ENCODE measurements at regions not wholly inside any gene's neighbourhood (a gene's known extent, or its start where the extent isn't known, plus 50 kb on each side); places are given as distances from the start of the nearest gene placed in this dataset.

- Histone ChIP-seq H3K27ac (ENCODE audit: control insufficient read depth, insufficient read depth) (no peak overlapping the region), H3K4me1 (ENCODE audit: control insufficient read depth, insufficient read depth, low read length) (no peaks in the 10 kb centered on the region), H4K20me1 (ENCODE audit: control insufficient read depth, insufficient read depth) (no peaks in the 10 kb centered on the region), H3K9ac (ENCODE audit: control insufficient read depth, insufficient read depth, low read length) (no peak overlapping the region), H3K36me3 (ENCODE audit: control insufficient read depth in 2 of 2, insufficient read depth in 2 of 2, low read length in 1 of 2) (no peaks in the 10 kb centered on the region), H2AFZ (ENCODE audit: control insufficient read depth, low read depth, low read length) (no peak overlapping the region), H3K4me3 (no peak overlapping the region), H3K9me3 (replicated peaks; ENCODE audit: control insufficient read depth, insufficient read depth, low read length) (no peaks in the 10 kb centered on the region), H3K27me3 (replicated peaks in 1 of 2; ENCODE audit: control insufficient read depth in 2 of 2, insufficient read depth in 2 of 2, low read length in 1 of 2) (no peaks in the 10 kb centered on the region; a peak in 1 of 4 replicates), H3K79me2 (ENCODE audit: control insufficient read depth, insufficient read depth, low read length) (no peaks in the 10 kb centered on the region), H3K4me2 (ENCODE audit: control insufficient read depth, insufficient read depth) (no peak overlapping the region)
- WGBS (ENCODE audit: insufficient coverage, insufficient replicate concordance, low lambda C conversion rate, missing lambda C conversion rate), result 5% methylated on average over 11 of the region's 11 CpGs
- no peak for FAIRE-seq
- intact Hi-C loops (cut with micrococcal nuclease; ENCODE audit: unreplicated experiment) (no loop called here), in situ Hi-C loops (cut with MboI) (no loop called here)
- POLR2A ChIA-PET, result no interaction called here
- CTCF ChIA-PET, result no interaction called here
- ATAC-seq, result no peak
- RAD21 ChIA-PET (ENCODE audit: unreplicated experiment), result no interaction called here
- TF ChIP-seq ASH2L (IDR thresholded peaks at IDR 0.05; ENCODE audit: borderline replicate concordance, low read depth) (no peak), NR2C1 (IDR thresholded peaks at IDR 0.05) (no peak)
- SMC1A ChIA-PET (ENCODE audit: uncharacterized antibody, unreplicated experiment), result interaction anchor here (0.6 kb wide), 1 partner anchor 9 kb away, joined by 4 read pairs; no protein-coding TSS in a partner anchor
- no peak for DNase-seq (ENCODE audit: low read depth, low spot score)
- BruUV-seq (replicated peaks), result no TSS peak
These were observed 249.4 kb upstream of the PCDH20 start for GRCh38 chr13:61664801-61665705.

GRCh38 chr13:61654481-61654880 lies 238.8 kb upstream of the PCDH20 start:
- TF ChIP-seq USF1 (IDR thresholded peaks at IDR 0.05; ENCODE audit: borderline replicate concordance, extremely low read length, insufficient read depth, low read depth, low read length), result no peak
- no peak for TF ChIP-seq BCL3 (IDR thresholded peaks at IDR 0.05; ENCODE audit: borderline replicate concordance, insufficient read depth, low read depth, low read length, poor library complexity, severe bottlenecking)
- TF ChIP-seq SUPT20H (IDR thresholded peaks at IDR 0.05; ENCODE audit: borderline replicate concordance, control insufficient read depth, low read depth, low read length), result no peak
- TF ChIP-seq NR2C1 (IDR thresholded peaks at IDR 0.05), result no peak
- H3K9me3 ChIP-seq (replicated peaks; ENCODE audit: control insufficient read depth, insufficient read depth, low read length), result no peaks in the 10 kb centered on the region
- no peaks in the 10 kb centered on the region for H3K79me2 ChIP-seq (ENCODE audit: control insufficient read depth, insufficient read depth, low read length)
- no TSS peak for BruUV-seq (replicated peaks)
- H3K27ac ChIP-seq (ENCODE audit: control insufficient read depth, insufficient read depth), result no peak overlapping the region
- intact Hi-C loops (cut with micrococcal nuclease; ENCODE audit: unreplicated experiment), result no loop called here
- H4K20me1 ChIP-seq (ENCODE audit: control insufficient read depth, insufficient read depth), result no peaks in the 10 kb centered on the region
- H3K9ac ChIP-seq (ENCODE audit: control insufficient read depth, insufficient read depth, low read length), result no peak overlapping the region
- RAD21 ChIA-PET (ENCODE audit: unreplicated experiment), result no interaction called here
- no peaks in the 10 kb centered on the region for H3K27me3 ChIP-seq (replicated peaks in 1 of 2; ENCODE audit: control insufficient read depth in 2 of 2, insufficient read depth in 2 of 2, low read length in 1 of 2)
- POLR2A ChIA-PET, result no interaction called here
- no peak overlapping the region for H2AFZ ChIP-seq (ENCODE audit: control insufficient read depth, low read depth, low read length)
- ATAC-seq (no peak), DNase-seq (ENCODE audit: low read depth, low spot score) (no peak), FAIRE-seq (no peak)
- H3K36me3 ChIP-seq (ENCODE audit: control insufficient read depth in 2 of 2, insufficient read depth in 2 of 2, low read length in 1 of 2), result no peaks in the 10 kb centered on the region
- no peak overlapping the region for H3K4me3 ChIP-seq
- WGBS (ENCODE audit: insufficient coverage, insufficient replicate concordance, low lambda C conversion rate, missing lambda C conversion rate), result 37% methylated on average over 2 of the region's 2 CpGs
- CTCF ChIA-PET, result no interaction called here
- no peaks in the 10 kb centered on the region for H3K4me1 ChIP-seq (ENCODE audit: control insufficient read depth, insufficient read depth, low read length)
- in situ Hi-C loops (cut with MboI), result no loop called here
- SMC1A ChIA-PET (ENCODE audit: uncharacterized antibody, unreplicated experiment), result no interaction called here
- H3K4me2 ChIP-seq (ENCODE audit: control insufficient read depth, insufficient read depth), result no peak overlapping the region
